Bronchial epithelial cell (primary cell): ENCODE measurements at regions not wholly inside any gene's neighbourhood (a gene's known extent, or its start where the extent isn't known, plus 50 kb on each side); places are given as distances from the start of the nearest gene placed in this dataset.

Experiments used
- DNase-seq: peaks from one replicate; pipeline ENCODE4 v3.0.0-alpha.2; 2010; ENCODE audit warnings: low read depth
- FAIRE-seq: peaks from 2 replicates; lab custom pipeline; 2011; peaks lifted over from hg19 to GRCh38; lab: Jason Lieb, UNC
- H3K27me3 ChIP-seq: 2 replicates; pipeline ENCODE4 v1.5.1; 2011; ENCODE audit warnings: low read length; ENCODE audit not compliant: control insufficient read depth, insufficient read depth
- H3K36me3 ChIP-seq: 2 replicates; pipeline ENCODE4 v1.5.1; 2011; ENCODE audit warnings: low read length; ENCODE audit not compliant: control insufficient read depth, insufficient read depth
- H3K4me3 ChIP-seq: 2 replicates; pipeline ENCODE4 v1.5.1; 2011; ENCODE audit warnings: mild to moderate bottlenecking, low read depth, low read length, control low read depth
- TF ChIP-seq, protein P1 (sequence below): IDR thresholded peaks from 2 replicates; pipeline ENCODE4 v1.5.1; 2011; ENCODE audit warnings: mild to moderate bottlenecking, moderate library complexity, low read length, control low read depth, inconsistent platforms; ENCODE audit not compliant: insufficient read depth, severe bottlenecking

DNA sequence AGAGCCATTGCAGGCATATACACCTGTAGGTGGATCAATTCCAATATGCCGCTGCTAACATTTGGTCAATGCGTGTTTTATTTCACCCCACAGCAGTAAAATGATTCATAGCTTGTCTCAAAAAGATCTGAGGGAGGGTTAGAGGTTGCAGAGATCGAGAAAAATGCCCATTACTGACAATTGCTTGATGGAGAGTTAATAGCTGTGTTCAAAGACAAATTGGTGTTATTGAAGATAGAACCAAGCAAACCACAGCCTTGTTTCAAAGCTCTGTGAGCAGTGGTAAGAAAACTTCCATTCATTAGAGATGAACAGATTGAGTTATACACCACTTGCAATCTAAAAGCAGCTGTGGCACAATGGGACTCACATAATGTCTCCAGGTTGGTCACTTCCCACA lies 95.4 kb downstream of the KCNE4 start:
- FAIRE-seq = no peak
- Histone ChIP-seq H3K36me3 (no peaks in the 10 kb centered on the region), H3K27me3 (no peaks in the 10 kb centered on the region), H3K4me3 (no peak overlapping the region)
- no peak for DNase-seq
- TF ChIP-seq, protein P1, sequence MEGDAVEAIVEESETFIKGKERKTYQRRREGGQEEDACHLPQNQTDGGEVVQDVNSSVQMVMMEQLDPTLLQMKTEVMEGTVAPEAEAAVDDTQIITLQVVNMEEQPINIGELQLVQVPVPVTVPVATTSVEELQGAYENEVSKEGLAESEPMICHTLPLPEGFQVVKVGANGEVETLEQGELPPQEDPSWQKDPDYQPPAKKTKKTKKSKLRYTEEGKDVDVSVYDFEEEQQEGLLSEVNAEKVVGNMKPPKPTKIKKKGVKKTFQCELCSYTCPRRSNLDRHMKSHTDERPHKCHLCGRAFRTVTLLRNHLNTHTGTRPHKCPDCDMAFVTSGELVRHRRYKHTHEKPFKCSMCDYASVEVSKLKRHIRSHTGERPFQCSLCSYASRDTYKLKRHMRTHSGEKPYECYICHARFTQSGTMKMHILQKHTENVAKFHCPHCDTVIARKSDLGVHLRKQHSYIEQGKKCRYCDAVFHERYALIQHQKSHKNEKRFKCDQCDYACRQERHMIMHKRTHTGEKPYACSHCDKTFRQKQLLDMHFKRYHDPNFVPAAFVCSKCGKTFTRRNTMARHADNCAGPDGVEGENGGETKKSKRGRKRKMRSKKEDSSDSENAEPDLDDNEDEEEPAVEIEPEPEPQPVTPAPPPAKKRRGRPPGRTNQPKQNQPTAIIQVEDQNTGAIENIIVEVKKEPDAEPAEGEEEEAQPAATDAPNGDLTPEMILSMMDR = no peak

- no peaks in the 10 kb centered on the region for H3K27me3 ChIP-seq
- no peak for FAIRE-seq
- H3K36me3 ChIP-seq = no peaks in the 10 kb centered on the region
- TF ChIP-seq, protein P1 = no peak
- H3K4me3 ChIP-seq = no peak overlapping the region
- DNase-seq = no peak
Observed at GRCh38 chr2:223148516-223148915, 96.5 kb downstream of the KCNE4 start.

DNA sequence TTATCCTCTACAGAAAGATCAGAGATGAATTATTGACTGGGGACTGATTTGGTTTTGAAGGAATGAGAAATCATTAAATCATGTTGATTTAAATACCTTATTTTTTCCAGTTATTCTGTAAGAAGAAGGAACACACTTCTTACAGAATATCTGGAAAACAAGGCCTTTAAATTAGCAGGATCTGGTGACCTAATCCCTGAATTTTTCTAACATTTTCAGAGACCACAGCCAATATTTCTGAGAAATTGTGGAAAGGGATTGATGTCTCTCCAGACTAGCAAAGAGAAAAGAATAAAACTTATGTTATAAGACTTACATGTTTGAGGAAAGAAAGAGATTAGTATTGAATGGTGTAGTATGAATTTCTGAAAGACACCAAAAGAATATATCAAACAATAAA lies 104.0 kb downstream of the KCNE4 start:
- peaks cover 1% of the 10 kb centered on the region for H3K27me3 ChIP-seq
- TF ChIP-seq, protein P1 = no peak
- DNase-seq (no peak), FAIRE-seq (no peak)
- no peak overlapping the region for H3K4me3 ChIP-seq
- H3K36me3 ChIP-seq = no peaks in the 10 kb centered on the region

GRCh38 chr2:223161873-223162458 lies 110.0 kb downstream of the KCNE4 start:
- TF ChIP-seq, protein P1 = no peak
- no peaks in the 10 kb centered on the region for H3K36me3 ChIP-seq
- H3K4me3 ChIP-seq = no peak overlapping the region
- no peak for DNase-seq
- FAIRE-seq = no peak
- H3K27me3 ChIP-seq = no peaks in the 10 kb centered on the region

DNA sequence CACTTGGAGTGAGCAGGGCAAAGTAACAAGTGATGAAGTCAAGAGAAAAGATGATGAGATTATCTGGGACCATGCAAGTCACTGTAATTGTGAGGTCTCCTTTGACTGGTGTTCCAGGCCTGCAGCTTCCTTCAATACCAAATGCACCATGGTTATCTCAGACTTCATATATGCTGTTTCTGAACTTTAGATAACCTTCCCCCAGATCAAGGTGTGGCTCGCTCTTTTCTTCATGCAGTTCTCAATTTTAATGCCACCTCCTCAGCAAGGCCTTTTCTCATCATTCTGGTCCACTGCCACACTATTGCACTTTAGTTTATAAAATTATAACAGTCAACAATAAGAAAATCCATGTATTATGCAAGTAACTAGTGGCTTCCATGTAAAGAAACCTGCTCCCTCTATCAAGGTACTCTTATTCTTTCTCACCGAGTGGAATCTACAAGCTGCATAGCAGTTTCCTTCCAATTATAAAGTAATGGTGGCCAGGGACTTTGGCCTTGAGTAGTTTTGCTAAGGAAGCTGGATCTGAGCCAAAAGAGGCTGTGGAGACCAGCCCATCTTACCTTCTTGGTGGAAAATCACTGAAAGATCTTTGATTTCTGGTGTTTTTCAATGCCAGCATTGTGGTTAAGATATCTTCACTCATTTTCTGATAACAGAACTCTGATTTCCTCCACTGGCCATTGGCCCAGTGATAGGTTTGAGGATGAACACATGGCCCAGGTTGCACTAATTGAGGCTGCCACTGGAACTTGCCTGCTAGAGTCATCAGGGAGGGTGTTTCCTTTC lies 113.6 kb downstream of the KCNE4 start:
- DNase-seq (no peak), FAIRE-seq (no peak)
- Histone ChIP-seq H3K4me3 (no peak overlapping the region), H3K27me3 (no peaks in the 10 kb centered on the region), H3K36me3 (no peaks in the 10 kb centered on the region)
- TF ChIP-seq, protein P1 = no peak

DNA sequence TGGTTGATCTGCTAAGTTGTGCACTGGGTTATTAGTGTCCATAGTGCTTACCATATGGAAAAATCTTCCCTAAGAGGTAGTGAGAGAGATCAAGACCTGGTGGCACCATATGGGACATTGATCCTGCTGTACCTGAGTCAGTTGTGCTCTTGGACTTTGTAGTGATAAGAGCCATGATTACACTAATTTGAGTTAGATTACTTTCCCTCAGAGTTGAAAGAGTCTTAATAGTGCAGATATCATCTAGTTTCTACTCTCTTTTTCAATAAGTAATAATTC lies 114.2 kb downstream of the KCNE4 start:
- FAIRE-seq = no peak
- H3K36me3 ChIP-seq = no peaks in the 10 kb centered on the region
- H3K27me3 ChIP-seq = no peaks in the 10 kb centered on the region
- DNase-seq = no peak
- TF ChIP-seq, protein P1 = no peak
- no peak overlapping the region for H3K4me3 ChIP-seq
